SK-N-SH treated with all-trans-retinoic acid at 6 μM for 48 hours (cell line): ENCODE measurements at regions not wholly inside any gene's neighbourhood (a gene's known extent, or its start where the extent isn't known, plus 50 kb on each side); places are given as distances from the start of the nearest gene placed in this dataset.

Source experiments
- ISL1 ChIP-seq: fragments of 250-450 bp; sonication (Bioruptor Pico); IDR thresholded peaks from 2 replicates; pipeline ENCODE4 v2.1.2; 2022; ENCODE audit warnings: mild to moderate bottlenecking, moderate library complexity
- ZC3H10 ChIP-seq: fragments of 250-450 bp; sonication (Bioruptor Pico); IDR thresholded peaks from 2 replicates; pipeline ENCODE4 v1.5.1; 2021; ENCODE audit warnings: mild to moderate bottlenecking, moderate library complexity
- ZNF70 ChIP-seq: fragments of 450-650 bp; formaldehyde crosslinking; IDR thresholded peaks from 2 replicates; pipeline ENCODE4 v1.5.0; 2020; ENCODE audit warnings: mild to moderate bottlenecking, moderate library complexity

DNA sequence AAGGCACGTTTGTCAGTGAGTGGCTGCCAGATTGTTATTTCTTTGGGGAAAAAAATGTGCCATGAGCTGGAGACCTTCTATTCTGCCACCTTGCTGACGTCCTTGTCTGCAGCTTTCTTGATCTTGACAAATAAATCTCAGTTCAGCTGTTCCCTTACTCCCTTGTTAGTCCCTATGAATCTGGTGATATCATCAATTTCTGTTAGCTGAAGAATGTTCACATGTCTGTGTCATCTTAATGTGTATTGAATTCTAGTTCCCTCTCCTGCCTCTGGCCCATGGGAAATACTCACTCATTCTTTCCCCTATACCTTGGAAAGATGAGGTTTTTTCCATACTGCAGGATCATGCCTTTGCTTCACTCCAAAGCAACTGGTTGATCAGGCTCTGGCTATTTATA, 649.9 kb upstream of the API5 start:
- TF ChIP-seq ZC3H10 (CRISPR knock-in tag): no peak
- no peak for TF ChIP-seq ISL1 (CRISPR knock-in tag)
- TF ChIP-seq ZNF70 (CRISPR knock-in tag): no peak
